K562 (cell line): ENCODE measurements at regions not wholly inside any gene's neighbourhood (a gene's known extent, or its start where the extent isn't known, plus 50 kb on each side); places are given as distances from the start of the nearest gene placed in this dataset.

Source experiments
- ATAC-seq: fragments of 200-7000 bp; cut with Tn5 transposase; 3 replicates; pipeline ENCODE4 v1.9.1; 2020; ENCODE audit warnings: moderate library complexity
- BruUV-seq: library from RNA; stranded (reverse); fragments of 400-500 nt; replicated peaks from 2 replicates; lab custom pipeline; 2021; lab: Mats Ljungman, UMichigan
- CTCF ChIA-PET: fragments of 300-600 bp; formaldehyde crosslinking; extraction: SDS; loops from one replicate; lab custom pipeline; 2021; ENCODE audit warnings: low intra/inter-chr PET ratio; lab: Yijun Ruan, JAX
- POLR2A ChIA-PET: fragments of 300-600, 350-650 bp; sonication (Branson Sonifier 250); formaldehyde crosslinking; extraction: SDS; loops from one replicate; lab custom pipeline; 2021; ENCODE audit warnings: antibody characterized with exemption, inconsistent platforms; lab: Yijun Ruan, JAX
- DNase-seq, 4 experiments: peaks; one replicate each; pipeline versions ENCODE4 v3.0.0 to v3.0.0-alpha.2; 2011 to 2018; ENCODE audit warnings: low spot score in 3 of 4, mixed read lengths in 3 of 4; ENCODE audit errors: extremely low read depth in 1 of 4
- FAIRE-seq: peaks from 2 replicates; lab custom pipeline; 2011; peaks lifted over from hg19 to GRCh38; lab: Jason Lieb, UNC
- H2AFZ ChIP-seq: 2 replicates; pipeline ENCODE4 v1.6.0; 2011; ENCODE audit warnings: low read depth, low read length, control low read depth, inconsistent platforms
- H3K27ac ChIP-seq: fragments of 200-600 bp; 3 replicates; pipeline ENCODE4 v1.8.0; 2011; ENCODE audit warnings: low read depth, mild to moderate bottlenecking, control low read depth, inconsistent platforms, low read length, moderate library complexity, mixed read lengths; ENCODE audit errors: extremely low read depth
- H3K27me3 ChIP-seq, 2 experiments: fragments of 300-600 bp in 1 of 2; 2 replicates in 1 of 2; 3 replicates in 1 of 2; pipeline versions ENCODE4 v1.6.0 to v1.8.0; 2011; ENCODE audit warnings: inconsistent platforms in 2 of 2, low read length in 2 of 2, mild to moderate bottlenecking in 1 of 2, mixed read lengths in 1 of 2, moderate library complexity in 1 of 2; ENCODE audit not compliant: control insufficient read depth in 2 of 2, insufficient read depth in 2 of 2
- H3K36me3 ChIP-seq: fragments of 300-600 bp; 3 replicates; pipeline ENCODE4 v1.8.0; 2011; ENCODE audit warnings: mild to moderate bottlenecking, low read length, inconsistent platforms; ENCODE audit not compliant: control insufficient read depth, insufficient read depth
- H3K4me1 ChIP-seq, 2 experiments: fragments of 200-600 bp in 1 of 2; replicated peaks in 1 of 2; 2 replicates in 1 of 2; 3 replicates in 1 of 2; pipeline versions ENCODE4 v1.5.1 to v1.8.0; 2011; ENCODE audit warnings: inconsistent platforms in 2 of 2, low read length in 2 of 2, mild to moderate bottlenecking in 1 of 2, mixed read lengths in 1 of 2, moderate library complexity in 1 of 2; ENCODE audit not compliant: control insufficient read depth in 2 of 2, insufficient read depth in 2 of 2
- H3K4me2 ChIP-seq: 2 replicates; pipeline ENCODE4 v1.6.1; 2011; ENCODE audit warnings: low read length, control low read depth, inconsistent platforms, mixed read lengths; ENCODE audit not compliant: insufficient read depth
- H3K4me3 ChIP-seq: fragments of 200-600 bp; sonication (generic), shearing (Covaris generic); 2 replicates; pipeline ENCODE4 v1.5.1; 2016; ENCODE audit warnings: control low read depth, inconsistent platforms
- H3K79me2 ChIP-seq: fragments of 200-600 bp; 3 replicates; pipeline ENCODE4 v1.8.0; 2011; ENCODE audit warnings: low read length, inconsistent platforms; ENCODE audit not compliant: control insufficient read depth, insufficient read depth
- H3K9ac ChIP-seq, 2 experiments: 2 replicates each; pipeline versions ENCODE4 v1.6.0 to v1.6.1; 2011; ENCODE audit warnings: low read depth in 2 of 2, low read length in 2 of 2, control low read depth in 1 of 2, inconsistent platforms in 1 of 2, mild to moderate bottlenecking in 1 of 2, mixed read lengths in 1 of 2; ENCODE audit not compliant: insufficient read depth in 1 of 2
- H3K9me1 ChIP-seq: one replicate; pipeline ENCODE4 v1.6.0; 2011; ENCODE audit warnings: inconsistent platforms, mild to moderate bottlenecking, low read length, moderate library complexity; ENCODE audit not compliant: control insufficient read depth, insufficient read depth
- H3K9me3 ChIP-seq: replicated peaks from 2 replicates; pipeline ENCODE4 v1.5.1; 2011; ENCODE audit warnings: low read depth, low read length, inconsistent platforms; ENCODE audit not compliant: control insufficient read depth, insufficient read depth
- H4K20me1 ChIP-seq: replicated peaks from 2 replicates; pipeline ENCODE4 v1.6.1; 2011; ENCODE audit warnings: low read length, inconsistent platforms, mixed read lengths; ENCODE audit not compliant: control insufficient read depth, insufficient read depth
- BACH1 ChIP-seq: fragments of 200-800 bp; sonication (Bioruptor generic); IDR thresholded peaks from 2 replicates; pipeline ENCODE4 v1.6.1; 2016; ENCODE audit warnings: missing genetic modification characterization, missing compliant biosample characterization
- C11orf30 ChIP-seq: fragments of 450-650 bp; IDR thresholded peaks from 2 replicates; pipeline ENCODE4 v1.6.1; 2016; ENCODE audit warnings: low read depth, mild to moderate bottlenecking
- CBX5 ChIP-seq: IDR thresholded peaks from 2 replicates; pipeline ENCODE4 v1.6.1; 2014; ENCODE audit warnings: low read depth, borderline replicate concordance
- JUN ChIP-seq, 2 experiments: sonication (generic) in 1 of 2; formaldehyde crosslinking in 1 of 2; IDR thresholded peaks; 2 replicates each; pipeline versions ENCODE4 v1.6.1 to v1.8.0; 2012 to 2022; ENCODE audit warnings: borderline replicate concordance in 2 of 2, mild to moderate bottlenecking in 2 of 2, improper control_type of control experiment in 1 of 2, low read depth in 1 of 2, low read length in 1 of 2, missing genetic modification reagents in 1 of 2
- NCOR1 ChIP-seq: fragments of 450-650 bp; IDR thresholded peaks from 2 replicates; pipeline ENCODE4 v1.6.1; 2016; ENCODE audit warnings: mild to moderate bottlenecking, moderate library complexity
- RBFOX2 ChIP-seq: fragments of 200-400 bp; formaldehyde crosslinking; IDR thresholded peaks from 2 replicates; pipeline ENCODE4 v1.6.1; 2017; ENCODE audit warnings: low read depth, mild to moderate bottlenecking, low read length, moderate library complexity
- SRSF9 ChIP-seq: fragments of 200-400 bp; formaldehyde crosslinking; IDR thresholded peaks from 2 replicates; pipeline ENCODE4 v1.6.1; 2017; ENCODE audit warnings: low read depth, low read length, borderline replicate concordance
- TFAM ChIP-seq: fragments of 250-450 bp; sonication (Bioruptor Pico); conservative IDR thresholded peaks from 2 replicates; pipeline ENCODE4 v1.5.0; 2021; ENCODE audit warnings: mild to moderate bottlenecking, moderate library complexity
- ZC3H11A ChIP-seq: IDR thresholded peaks from 2 replicates; pipeline ENCODE4 v1.6.1; 2012; ENCODE audit warnings: low read depth, low read length, improper control_type of control experiment
- ZFP1 ChIP-seq: fragments of 450-650 bp; formaldehyde crosslinking; IDR thresholded peaks from 2 replicates; pipeline ENCODE4 v1.4.0; 2020; ENCODE audit warnings: mild to moderate bottlenecking, mixed read lengths
- ZMIZ1 ChIP-seq, 2 experiments: fragments of 150-350 bp in 1 of 2; IDR thresholded peaks; 2 replicates each; pipeline ENCODE4 v1.6.1; 2012 to 2016; ENCODE audit warnings: low read depth in 2 of 2, low read length in 2 of 2, mild to moderate bottlenecking in 1 of 2, moderate library complexity in 1 of 2
- ZNF740 ChIP-seq, 3 experiments: fragments of 200-800 bp in 1 of 3; sonication (Bioruptor generic) in 1 of 3; sonication (generic) in 1 of 3; formaldehyde crosslinking in 1 of 3; IDR thresholded peaks; 2 replicates each; pipeline versions ENCODE4 v1.6.1 to v1.8.0; 2016 to 2022; ENCODE audit warnings: mild to moderate bottlenecking in 2 of 3, missing compliant biosample characterization in 2 of 3, missing genetic modification characterization in 2 of 3, missing genetic modification reagents in 1 of 3
- WGBS: fragments of 100-300 bp; shearing (Covaris generic); methylation state at CpG from one replicate; pipeline ENCODE4 v1.1.6; 2016; ENCODE audit warnings: low coverage, mixed read lengths; ENCODE audit not compliant: insufficient coverage; ENCODE audit errors: missing lambda C conversion rate; 5-methylcytosine and 5-hydroxymethylcytosine counted together
- in situ Hi-C: fragments of 300-500 bp; cut with MboI; formaldehyde crosslinking; loops from 4 replicates; pipeline ENCODE4 v1.15.0; 2018; ENCODE audit warnings: inconsistent platforms, mixed read lengths
- intact Hi-C: fragments of 100-400 bp; cut with micrococcal nuclease; formaldehyde crosslinking; loops from 2 replicates; pipeline ENCODE4 v1.14.2; 2022

- CTCF ChIA-PET = no interaction called here
- intact Hi-C loops = no loop called here
Observed at GRCh38 chr9:75672478-75672877, 218.0 kb upstream of the PCSK5 start.

DNA sequence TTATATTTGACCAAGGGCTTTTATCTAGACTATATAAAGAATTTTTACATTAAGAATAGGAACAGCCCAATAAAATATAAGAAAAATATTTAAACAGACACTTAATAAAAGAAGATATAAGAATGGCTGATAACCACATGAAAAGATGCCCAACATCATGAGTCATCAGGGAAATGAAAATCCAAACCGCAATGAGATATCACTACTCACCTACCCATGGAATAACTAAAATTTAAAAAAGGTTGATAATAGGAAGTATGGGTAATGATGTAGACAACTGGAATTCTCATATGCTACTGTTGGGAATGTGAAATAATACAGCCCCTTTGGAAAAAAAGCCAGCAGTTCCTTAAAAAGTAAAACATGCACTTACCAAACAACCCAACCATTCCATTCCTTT lies 206.9 kb upstream of the PCSK5 start:
- no peaks in the 10 kb centered on the region for H3K9me3 ChIP-seq
- no peak overlapping the region for H2AFZ ChIP-seq
- H3K79me2 ChIP-seq = no peaks in the 10 kb centered on the region
- no peaks in the 10 kb centered on the region for H3K36me3 ChIP-seq
- ChIA-PET POLR2A (no interaction called here), CTCF (no interaction called here)
- no peak overlapping the region for H3K4me2 ChIP-seq
- H3K4me3 ChIP-seq = no peak overlapping the region
- in situ Hi-C loops (no loop called here), intact Hi-C loops (no loop called here)
- ATAC-seq = no peak
- DNase-seq = no peak
- H3K9me1 ChIP-seq = no peaks in the 10 kb centered on the region
- H3K27ac ChIP-seq = no peak overlapping the region
- H4K20me1 ChIP-seq = no peaks in the 10 kb centered on the region
- H3K9ac ChIP-seq = no peak overlapping the region
- WGBS = 0% methylated on average over 1 of the region's 1 CpG
- no peak for FAIRE-seq
- H3K4me1 ChIP-seq = no peaks in the 10 kb centered on the region
- H3K27me3 ChIP-seq = no peaks in the 10 kb centered on the region
- no TSS peak for BruUV-seq
- TF ChIP-seq TFAM (CRISPR knock-in tag) (no peak), ZC3H11A (no peak), RBFOX2 (no peak), JUN (IDR thresholded peaks at IDR 0.05; ENCODE audit: borderline replicate concordance, low read depth, low read length) (no peak), JUN (CRISPR knock-in tag; IDR thresholded peaks at IDR 0.05; ENCODE audit: borderline replicate concordance) (no peak), ZMIZ1 (IDR thresholded peaks at IDR 0.05; ENCODE audit: low read depth in 2 of 2, low read length in 2 of 2) (no peak), ZNF740 (CRISPR knock-in tag; IDR thresholded peaks at IDR 0.05) (no peak), ZNF740 (tag; IDR thresholded peaks at IDR 0.05) (no peak), CBX5 (no peak), BACH1 (no peak), SRSF9 (no peak)

More at GRCh38 chr9:75672478-75672877, 218.0 kb upstream of the PCSK5 start:
- Histone ChIP-seq H3K4me2 (no peak overlapping the region), H3K9me3 (no peaks in the 10 kb centered on the region), H3K27ac (no peak overlapping the region), H3K4me1 (no peaks in the 10 kb centered on the region), H3K27me3 (no peaks in the 10 kb centered on the region), H3K9ac (no peak overlapping the region), H3K36me3 (no peaks in the 10 kb centered on the region), H2AFZ (no peak overlapping the region), H3K79me2 (no peaks in the 10 kb centered on the region), H3K9me1 (no peaks in the 10 kb centered on the region), H3K4me3 (no peak overlapping the region), H4K20me1 (no peaks in the 10 kb centered on the region)
- TF ChIP-seq NCOR1 = no peak
- TF ChIP-seq ZFP1 (CRISPR knock-in tag) = no peak
- TF ChIP-seq C11orf30 = no peak
- DNase-seq (no peak), FAIRE-seq (no peak), ATAC-seq (no peak)
- no TSS peak for BruUV-seq
- WGBS = 0% methylated on average over 1 of the region's 1 CpG
- POLR2A ChIA-PET = no interaction called here
- in situ Hi-C loops = no loop called here
